Immature natural killer cell (primary cell): ENCODE measurements at regions not wholly inside any gene's neighbourhood (a gene's known extent, or its start where the extent isn't known, plus 50 kb on each side); places are given as distances from the start of the nearest gene placed in this dataset.
"Not testable (repeated sequence)": the region's sequence is repeated elsewhere in the genome, so short reads cannot be mapped to it uniquely, and the experiment has no call there.

Source experiments
- DNase-seq, 3 donors: peaks; one replicate each; pipeline ENCODE4 v3.0.0; 2022; ENCODE audit warnings: mixed read lengths in 1 of 3
- H3K27ac Mint-ChIP-seq, 6 donors: one replicate each; pipeline ENCODE4 v1.8.0; 2020; ENCODE audit warnings: mixed read lengths in 6 of 6, mild to moderate bottlenecking in 5 of 6, inconsistent platforms in 4 of 6, moderate library complexity in 3 of 6
- H3K27me3 Mint-ChIP-seq, 3 donors: one replicate each; pipeline ENCODE4 v1.8.0; 2020 to 2021; ENCODE audit warnings: low read depth in 3 of 3, mild to moderate bottlenecking in 3 of 3, mixed read lengths in 3 of 3, moderate library complexity in 3 of 3, inconsistent platforms in 1 of 3
- H3K36me3 Mint-ChIP-seq, 3 donors: one replicate each; pipeline ENCODE4 v1.8.0; 2020; ENCODE audit warnings: mixed read lengths in 3 of 3, inconsistent platforms in 2 of 3, mild to moderate bottlenecking in 2 of 3
- H3K4me1 Mint-ChIP-seq, 2 donors: one replicate each; pipeline ENCODE4 v1.8.0; 2020; ENCODE audit warnings: inconsistent platforms in 2 of 2, mild to moderate bottlenecking in 2 of 2, mixed read lengths in 2 of 2, moderate library complexity in 1 of 2
- H3K4me3 Mint-ChIP-seq, 5 donors: one replicate each; pipeline ENCODE4 v1.8.0; 2020; ENCODE audit warnings: mild to moderate bottlenecking in 5 of 5, mixed read lengths in 5 of 5, inconsistent platforms in 3 of 5, moderate library complexity in 3 of 5
- H3K9me3 Mint-ChIP-seq, 6 donors: one replicate each; pipeline ENCODE4 v1.8.0; 2020; ENCODE audit warnings: mild to moderate bottlenecking in 6 of 6, mixed read lengths in 6 of 6, inconsistent platforms in 4 of 6, moderate library complexity in 3 of 6

- no peak for DNase-seq
- Mint-ChIP-seq H3K4me1 (no peaks in the 10 kb centered on the region), H3K9me3 (peaks cover 0 to 2% (median under 1%) of the 10 kb centered on the region in 6 donors), H3K36me3 (no peaks in the 10 kb centered on the region), H3K4me3 (no peak overlapping the region), H3K27me3 (peaks cover 2% of the 10 kb centered on the region in 3 donors), H3K27ac (no peak overlapping the region)
Measured at GRCh38 chr6:140205795-140206593, 831.5 kb upstream of the CITED2 start.

- no peak overlapping the region for H3K4me3 Mint-ChIP-seq
- H3K27me3 Mint-ChIP-seq, result peaks cover 0 to 2% (median under 1%) of the 10 kb centered on the region in 3 donors
- H3K9me3 Mint-ChIP-seq, result peaks cover 0 to 2% (median 0%) of the 10 kb centered on the region in 6 donors
- no peak for DNase-seq
- H3K27ac Mint-ChIP-seq, result no peak overlapping the region
- H3K36me3 Mint-ChIP-seq, result no peaks in the 10 kb centered on the region
- H3K4me1 Mint-ChIP-seq, result no peaks in the 10 kb centered on the region
Measured at GRCh38 chr6:140204154-140204553, 829.7 kb upstream of the CITED2 start.

- no peak for DNase-seq
- H3K36me3 Mint-ChIP-seq, result no peaks in the 10 kb centered on the region
- H3K4me3 Mint-ChIP-seq, result no peak overlapping the region
- H3K27ac Mint-ChIP-seq, result no peak overlapping the region
- peaks cover 0 to 2% (median 0%) of the 10 kb centered on the region in 6 donors for H3K9me3 Mint-ChIP-seq
- peaks cover 0 to 2% (median 0%) of the 10 kb centered on the region in 3 donors for H3K27me3 Mint-ChIP-seq
- H3K4me1 Mint-ChIP-seq, result no peaks in the 10 kb centered on the region
Measured at GRCh38 chr6:140203661-140204147, 829.3 kb upstream of the CITED2 start.

GRCh38 chr6:140202964-140203515 lies 828.6 kb upstream of the CITED2 start:
- Mint-ChIP-seq H3K4me1 (no peaks in the 10 kb centered on the region), H3K4me3 (no peak overlapping the region), H3K9me3 (peaks cover 0 to 2% (median 0%) of the 10 kb centered on the region in 6 donors), H3K27me3 (peaks cover 0 to 2% (median 2%) of the 10 kb centered on the region in 3 donors), H3K36me3 (no peaks in the 10 kb centered on the region), H3K27ac (no peak overlapping the region)
- no peak for DNase-seq

- H3K4me3 Mint-ChIP-seq, result no peak overlapping the region
- peaks cover 0 to 2% (median 2%) of the 10 kb centered on the region in 3 donors for H3K27me3 Mint-ChIP-seq
- no peaks in the 10 kb centered on the region for H3K36me3 Mint-ChIP-seq
- H3K9me3 Mint-ChIP-seq, result peaks cover 0 to 2% (median 0%) of the 10 kb centered on the region in 6 donors
- no peak overlapping the region for H3K27ac Mint-ChIP-seq
- no peaks in the 10 kb centered on the region for H3K4me1 Mint-ChIP-seq
- no peak for DNase-seq
Measured at GRCh38 chr6:140201787-140202458, 827.5 kb upstream of the CITED2 start.

DNA sequence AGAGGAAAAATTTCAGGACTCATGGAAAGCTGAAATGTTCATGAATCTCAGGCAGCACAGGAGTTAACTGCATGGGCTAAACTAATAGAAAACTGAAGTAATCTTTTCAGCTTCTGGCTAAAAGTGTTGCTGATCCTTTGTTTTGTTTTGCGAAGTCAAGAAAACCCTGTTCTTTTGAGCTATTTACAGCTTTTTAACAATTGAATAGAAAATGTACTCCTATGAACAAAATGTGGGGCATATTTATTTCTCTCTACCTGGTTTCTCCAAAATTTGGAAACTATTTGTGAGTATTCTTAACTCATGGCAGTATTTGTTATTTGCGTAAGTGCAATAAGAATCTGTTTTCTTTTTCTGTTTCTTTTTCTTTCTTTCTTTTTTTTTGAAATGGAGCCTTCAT lies 818.8 kb upstream of the CITED2 start:
- Mint-ChIP-seq H3K36me3 (no peaks in the 10 kb centered on the region), H3K27ac (no peak overlapping the region), H3K4me3 (no peak overlapping the region), H3K27me3 (no peaks in the 10 kb centered on the region), H3K9me3 (peaks cover 2 to 32% (median 10%) of the 10 kb centered on the region in 6 donors), H3K4me1 (no peaks in the 10 kb centered on the region)
- no peak for DNase-seq

DNA sequence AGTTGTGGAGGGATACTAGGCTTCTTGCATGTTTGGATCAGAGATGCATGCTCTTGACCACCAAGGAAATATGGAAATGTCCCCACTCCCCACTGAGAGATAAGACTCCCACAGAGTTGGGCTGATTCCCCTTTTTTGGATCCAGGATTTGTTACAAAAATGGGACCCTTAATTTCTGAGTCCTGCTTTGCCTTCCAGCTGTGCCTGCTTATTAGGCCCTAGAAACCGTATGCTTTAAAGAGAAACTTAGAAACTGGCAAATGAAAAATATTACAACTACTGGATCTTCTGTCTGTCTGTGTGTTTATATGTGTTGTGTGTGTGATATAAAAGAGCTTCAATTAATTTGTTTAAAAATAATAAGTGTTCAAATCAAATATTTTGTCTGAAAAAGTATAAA lies 817.6 kb upstream of the CITED2 start:
- Mint-ChIP-seq H3K27ac (no peak overlapping the region), H3K27me3 (no peaks in the 10 kb centered on the region), H3K4me3 (no peak overlapping the region), H3K36me3 (no peaks in the 10 kb centered on the region), H3K9me3 (peaks cover 2 to 39% (median 11%) of the 10 kb centered on the region in 6 donors), H3K4me1 (no peaks in the 10 kb centered on the region)
- DNase-seq, result no peak

DNA sequence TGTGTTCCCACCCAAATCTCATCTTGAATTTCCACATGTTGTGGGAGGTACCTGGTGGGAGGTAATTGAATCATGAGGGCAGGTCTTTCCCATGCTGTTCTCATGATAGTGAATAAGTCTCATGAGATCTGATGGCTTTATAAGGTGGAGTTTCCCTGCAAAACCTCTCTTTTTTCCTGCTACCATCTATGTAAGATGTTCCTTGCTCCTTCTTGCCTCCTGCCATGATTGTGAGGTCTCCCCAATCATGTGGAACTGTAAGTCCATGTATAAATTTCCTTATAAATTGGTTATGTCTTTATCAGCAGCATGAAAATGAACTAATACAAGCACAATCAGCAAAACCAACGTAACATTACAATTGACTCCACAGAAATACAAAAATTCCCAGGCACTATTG lies 814.8 kb upstream of the CITED2 start:
- DNase-seq, H3K36me3 Mint-ChIP-seq, H3K27me3 Mint-ChIP-seq, H3K4me1 Mint-ChIP-seq, H3K4me3 Mint-ChIP-seq, H3K27ac Mint-ChIP-seq: not testable (repeated sequence)
- H3K9me3 Mint-ChIP-seq, result peaks cover 2 to 31% (median 10%) of the 10 kb centered on the region in 6 donors

GRCh38 chr6:140185991-140186390 lies 811.5 kb upstream of the CITED2 start:
- no peak overlapping the region for H3K4me3 Mint-ChIP-seq
- H3K27ac Mint-ChIP-seq, result no peak overlapping the region
- no peaks in the 10 kb centered on the region for H3K27me3 Mint-ChIP-seq

DNA sequence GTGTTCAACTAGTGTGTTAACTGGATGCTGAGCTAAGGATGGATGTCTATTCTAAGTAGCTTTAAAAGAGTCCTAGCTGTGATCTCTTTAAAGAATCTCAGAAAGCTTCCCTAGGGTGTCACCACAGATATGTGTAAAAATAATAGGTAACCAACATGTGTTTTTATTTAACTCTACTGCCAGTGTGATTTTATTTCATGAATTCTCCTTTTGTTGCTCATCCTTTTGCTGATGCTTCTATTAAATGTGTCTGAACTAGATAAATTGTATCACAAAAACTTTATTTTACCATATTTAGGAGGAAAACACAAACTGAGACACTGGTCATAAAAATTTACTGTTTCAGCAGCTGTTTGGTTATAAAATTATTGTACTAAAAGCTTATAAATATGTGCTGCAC lies 809.4 kb upstream of the CITED2 start:
- no peak for DNase-seq
- H3K27me3 Mint-ChIP-seq, result peaks cover 0 to 4% (median 0%) of the 10 kb centered on the region in 3 donors
- no peak overlapping the region for H3K27ac Mint-ChIP-seq
- H3K36me3 Mint-ChIP-seq, result no peaks in the 10 kb centered on the region
- peaks cover 0 to 14% (median 4%) of the 10 kb centered on the region in 6 donors for H3K9me3 Mint-ChIP-seq
- no peak overlapping the region for H3K4me3 Mint-ChIP-seq
- H3K4me1 Mint-ChIP-seq, result no peaks in the 10 kb centered on the region

More at GRCh38 chr6:140185991-140186390, 811.5 kb upstream of the CITED2 start:
- no peak for DNase-seq
- Mint-ChIP-seq H3K36me3 (no peaks in the 10 kb centered on the region), H3K4me1 (no peaks in the 10 kb centered on the region), H3K9me3 (peaks cover 0 to 21% (median 5%) of the 10 kb centered on the region in 6 donors)

- H3K4me1 Mint-ChIP-seq, result no peaks in the 10 kb centered on the region
- peaks cover 0 to 4% (median 0%) of the 10 kb centered on the region in 3 donors for H3K27me3 Mint-ChIP-seq
- H3K27ac Mint-ChIP-seq, result no peak overlapping the region
- no peak for DNase-seq
- no peaks in the 10 kb centered on the region for H3K36me3 Mint-ChIP-seq
- H3K4me3 Mint-ChIP-seq, result no peak overlapping the region
- H3K9me3 Mint-ChIP-seq, result peaks cover 0 to 7% (median 3%) of the 10 kb centered on the region in 6 donors
Measured at GRCh38 chr6:140182821-140183220, 808.4 kb upstream of the CITED2 start.

GRCh38 chr6:140181876-140182275 lies 807.4 kb upstream of the CITED2 start:
- Mint-ChIP-seq H3K36me3 (no peaks in the 10 kb centered on the region), H3K27ac (no peak overlapping the region), H3K27me3 (peaks cover 0 to 4% (median 0%) of the 10 kb centered on the region in 3 donors), H3K9me3 (peaks cover 0 to 6% (median 0%) of the 10 kb centered on the region in 6 donors), H3K4me1 (no peaks in the 10 kb centered on the region), H3K4me3 (no peak overlapping the region)
- no peak for DNase-seq

GRCh38 chr6:140180306-140180705 lies 805.9 kb upstream of the CITED2 start:
- no peak for DNase-seq
- Mint-ChIP-seq H3K27me3 (peaks cover 0 to 4% (median 0%) of the 10 kb centered on the region in 3 donors), H3K36me3 (no peaks in the 10 kb centered on the region), H3K27ac (no peak overlapping the region), H3K9me3 (peaks cover 0 to 5% (median 0%) of the 10 kb centered on the region in 6 donors), H3K4me3 (no peak overlapping the region), H3K4me1 (no peaks in the 10 kb centered on the region)

GRCh38 chr6:140178935-140179334 lies 804.5 kb upstream of the CITED2 start:
- Mint-ChIP-seq H3K27me3 (peaks cover 0 to 4% (median 0%) of the 10 kb centered on the region in 3 donors), H3K9me3 (peaks cover 0 to 5% (median 0%) of the 10 kb centered on the region in 6 donors), H3K4me3 (no peak overlapping the region), H3K4me1 (no peaks in the 10 kb centered on the region), H3K36me3 (no peaks in the 10 kb centered on the region), H3K27ac (no peak overlapping the region)
- no peak for DNase-seq
